BLaER1 (cell line): ENCODE measurements at regions not wholly inside any gene's neighbourhood (a gene's known extent, or its start where the extent isn't known, plus 50 kb on each side); places are given as distances from the start of the nearest gene placed in this dataset.

Experiments
- H3K27ac ChIP-seq: shearing (Covaris generic); formaldehyde crosslinking; 2 replicates; pipeline ENCODE4 v1.8.1; 2022
- H3K27me3 ChIP-seq: shearing (Covaris generic); formaldehyde crosslinking; 2 replicates; pipeline ENCODE4 v1.8.1; 2022
- H3K36me3 ChIP-seq: shearing (Covaris generic); formaldehyde crosslinking; 2 replicates; pipeline ENCODE4 v1.8.1; 2022
- H3K4me1 ChIP-seq: shearing (Covaris generic); formaldehyde crosslinking; 2 replicates; pipeline ENCODE4 v1.8.1; 2022
- H3K4me2 ChIP-seq: shearing (Covaris generic); formaldehyde crosslinking; 2 replicates; pipeline ENCODE4 v1.8.1; 2022
- H3K4me3 ChIP-seq: shearing (Covaris generic); formaldehyde crosslinking; 2 replicates; pipeline ENCODE4 v1.8.1; 2022
- H3K9ac ChIP-seq: shearing (Covaris generic); formaldehyde crosslinking; 2 replicates; pipeline ENCODE4 v1.8.1; 2022
- H3K9me3 ChIP-seq: shearing (Covaris generic); formaldehyde crosslinking; 2 replicates; pipeline ENCODE4 v1.8.1; 2022
- H4K20me1 ChIP-seq: shearing (Covaris generic); formaldehyde crosslinking; 2 replicates; pipeline ENCODE4 v1.8.1; 2022
- Cebpa-rat ChIP-seq: shearing (Covaris generic); IDR thresholded peaks from 2 replicates; pipeline ENCODE4 v1.8.1; 2022

DNA sequence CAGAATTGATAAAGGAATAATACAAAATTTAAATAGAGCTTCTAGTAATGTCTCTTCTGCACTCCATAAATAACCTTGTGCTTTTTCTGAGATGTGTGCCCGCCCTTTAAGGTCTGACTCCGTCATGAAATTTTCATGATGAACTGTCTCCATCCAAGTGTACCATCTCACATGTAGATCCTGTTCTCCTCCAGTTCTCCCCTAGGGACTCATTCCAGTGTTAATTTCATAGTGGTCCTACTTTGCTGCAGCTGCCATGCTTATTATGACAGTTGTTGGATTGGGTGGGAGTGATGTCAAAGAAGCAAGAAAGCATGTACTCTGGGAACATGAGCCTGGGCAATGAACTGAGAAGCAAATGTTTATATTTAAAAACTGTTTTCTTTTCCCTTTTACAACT, 442.5 kb upstream of the PDE3A start:
- no peaks in the 10 kb centered on the region for H4K20me1 ChIP-seq
- H3K27me3 ChIP-seq, result no peaks in the 10 kb centered on the region
- no peak overlapping the region for H3K9ac ChIP-seq
- no peak overlapping the region for H3K4me2 ChIP-seq
- no peak overlapping the region for H3K27ac ChIP-seq
- no peak overlapping the region for H3K4me3 ChIP-seq
- no peaks in the 10 kb centered on the region for H3K36me3 ChIP-seq
- H3K4me1 ChIP-seq, result no peaks in the 10 kb centered on the region
- no peaks in the 10 kb centered on the region for H3K9me3 ChIP-seq
- no peak for TF ChIP-seq Cebpa-rat

DNA sequence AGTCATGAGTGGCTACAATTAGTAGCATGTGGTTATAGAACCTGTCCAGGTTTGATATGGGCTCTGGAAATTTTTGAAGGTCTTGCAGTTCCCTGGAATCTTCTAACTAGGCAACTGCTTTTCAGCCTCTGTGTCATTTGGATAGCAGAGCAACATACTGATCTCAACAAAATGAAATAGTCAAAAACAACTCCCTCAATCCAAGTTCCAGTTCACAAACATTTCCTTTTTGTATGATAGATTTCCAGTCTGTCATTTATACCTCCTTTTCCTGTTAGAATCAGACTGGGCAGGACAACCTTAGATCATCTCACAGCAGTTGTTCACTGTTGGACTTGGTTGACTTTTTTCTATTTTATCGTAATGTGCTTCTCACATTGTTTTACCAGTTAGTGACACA, 442.1 kb upstream of the PDE3A start:
- TF ChIP-seq Cebpa-rat, result no peak
- no peak overlapping the region for H3K9ac ChIP-seq
- H3K27ac ChIP-seq, result no peak overlapping the region
- no peaks in the 10 kb centered on the region for H3K9me3 ChIP-seq
- H4K20me1 ChIP-seq, result no peaks in the 10 kb centered on the region
- H3K36me3 ChIP-seq, result no peaks in the 10 kb centered on the region
- H3K4me2 ChIP-seq, result no peak overlapping the region
- no peaks in the 10 kb centered on the region for H3K27me3 ChIP-seq
- no peak overlapping the region for H3K4me3 ChIP-seq
- no peaks in the 10 kb centered on the region for H3K4me1 ChIP-seq

DNA sequence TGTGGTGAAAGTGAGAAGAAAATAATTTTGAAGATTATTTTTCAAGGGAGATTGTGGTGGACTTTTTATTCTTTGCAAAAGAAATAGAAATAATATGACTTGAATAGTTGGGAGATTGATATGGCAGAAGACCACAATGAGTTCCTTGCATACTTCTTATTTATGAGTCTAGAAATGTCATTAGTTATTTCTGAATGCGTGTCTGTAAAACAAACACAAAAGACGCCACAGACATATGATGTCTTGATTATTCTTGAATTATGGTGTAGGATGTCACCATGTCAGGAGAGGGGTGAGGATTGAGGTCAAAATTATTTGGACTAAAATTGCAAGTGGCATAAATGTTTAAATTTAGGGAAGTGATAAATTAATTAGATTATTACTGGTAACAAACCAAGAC, 440.7 kb upstream of the PDE3A start:
- Histone ChIP-seq H3K9ac (no peak overlapping the region), H3K4me2 (no peak overlapping the region), H3K27me3 (no peaks in the 10 kb centered on the region), H4K20me1 (no peaks in the 10 kb centered on the region), H3K27ac (no peak overlapping the region), H3K9me3 (no peaks in the 10 kb centered on the region), H3K36me3 (no peaks in the 10 kb centered on the region), H3K4me3 (no peak overlapping the region), H3K4me1 (no peaks in the 10 kb centered on the region)
- TF ChIP-seq Cebpa-rat, result no peak

DNA sequence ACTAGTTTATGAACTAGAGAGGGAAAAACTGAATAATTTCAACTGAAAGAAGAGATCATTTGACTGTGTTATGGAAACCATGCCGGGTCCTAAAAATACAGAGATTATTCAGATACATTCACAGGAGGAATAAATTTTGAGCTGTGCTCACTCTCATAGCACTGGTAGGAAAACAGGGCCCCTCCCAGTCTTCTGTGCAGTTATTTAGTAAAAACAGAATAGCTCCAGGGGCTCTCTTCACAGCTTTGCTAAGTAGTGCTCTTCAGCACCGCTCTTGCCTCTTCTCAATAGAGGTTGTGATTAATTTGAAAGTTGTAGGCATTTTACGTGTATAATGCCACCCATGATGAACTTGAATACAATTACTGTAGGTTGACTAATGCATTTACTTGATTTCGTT, 435.9 kb upstream of the PDE3A start:
- no peak for TF ChIP-seq Cebpa-rat

DNA sequence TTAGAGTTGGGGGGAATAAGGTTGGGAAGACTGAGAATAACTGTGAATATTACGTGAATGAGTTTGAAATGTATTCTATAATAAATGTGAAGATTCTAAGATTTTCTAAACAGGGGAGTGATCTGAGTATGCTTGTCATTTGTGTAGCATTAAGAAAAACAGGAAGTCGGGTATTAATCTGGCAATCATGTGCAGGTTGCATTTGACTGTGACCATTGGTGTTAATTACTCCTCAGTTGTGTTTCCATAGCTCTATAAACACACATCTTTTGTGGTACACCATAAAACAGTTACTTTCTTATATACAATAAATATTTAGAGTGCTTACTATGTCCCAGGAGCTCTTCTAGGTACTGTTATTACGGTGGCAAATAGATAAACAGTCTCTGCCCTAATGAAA, 434.4 kb upstream of the PDE3A start:
- no peak for TF ChIP-seq Cebpa-rat
- Histone ChIP-seq H3K4me2 (no peak overlapping the region), H3K27me3 (no peaks in the 10 kb centered on the region), H3K9ac (no peak overlapping the region), H3K4me3 (no peak overlapping the region), H4K20me1 (no peaks in the 10 kb centered on the region), H3K27ac (no peak overlapping the region), H3K36me3 (no peaks in the 10 kb centered on the region), H3K9me3 (no peaks in the 10 kb centered on the region), H3K4me1 (no peaks in the 10 kb centered on the region)

More for the DNA sequence above, 435.9 kb upstream of the PDE3A start:
- Histone ChIP-seq H3K4me3 (no peak overlapping the region), H3K36me3 (no peaks in the 10 kb centered on the region), H4K20me1 (no peaks in the 10 kb centered on the region), H3K27me3 (no peaks in the 10 kb centered on the region), H3K9me3 (no peaks in the 10 kb centered on the region), H3K27ac (no peak overlapping the region), H3K9ac (no peak overlapping the region), H3K4me1 (no peaks in the 10 kb centered on the region), H3K4me2 (no peak overlapping the region)

DNA sequence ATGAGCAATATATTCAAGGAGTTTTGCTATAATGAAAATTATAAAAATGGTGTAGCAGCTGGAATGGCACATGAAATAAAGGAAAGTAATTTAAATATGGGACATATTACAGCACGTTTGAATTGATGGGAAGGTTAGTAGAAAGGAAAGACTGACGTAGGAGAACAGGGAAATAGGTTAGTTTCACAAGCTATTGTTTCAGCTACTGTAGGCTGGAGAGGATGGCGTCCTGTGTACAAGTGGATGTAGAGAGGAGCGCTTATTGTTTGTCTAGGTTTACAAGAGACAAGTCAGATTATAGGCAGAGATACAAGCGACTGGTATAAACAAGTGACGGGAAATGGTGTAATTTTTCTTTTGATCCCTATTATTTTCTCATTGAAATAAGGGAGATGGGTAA, 431.2 kb upstream of the PDE3A start:
- Histone ChIP-seq H3K36me3 (no peaks in the 10 kb centered on the region), H3K9me3 (no peaks in the 10 kb centered on the region), H3K4me3 (no peak overlapping the region), H4K20me1 (no peaks in the 10 kb centered on the region), H3K9ac (no peak overlapping the region), H3K4me1 (no peaks in the 10 kb centered on the region), H3K27me3 (no peaks in the 10 kb centered on the region), H3K27ac (no peak overlapping the region), H3K4me2 (no peak overlapping the region)
- TF ChIP-seq Cebpa-rat, result no peak

DNA sequence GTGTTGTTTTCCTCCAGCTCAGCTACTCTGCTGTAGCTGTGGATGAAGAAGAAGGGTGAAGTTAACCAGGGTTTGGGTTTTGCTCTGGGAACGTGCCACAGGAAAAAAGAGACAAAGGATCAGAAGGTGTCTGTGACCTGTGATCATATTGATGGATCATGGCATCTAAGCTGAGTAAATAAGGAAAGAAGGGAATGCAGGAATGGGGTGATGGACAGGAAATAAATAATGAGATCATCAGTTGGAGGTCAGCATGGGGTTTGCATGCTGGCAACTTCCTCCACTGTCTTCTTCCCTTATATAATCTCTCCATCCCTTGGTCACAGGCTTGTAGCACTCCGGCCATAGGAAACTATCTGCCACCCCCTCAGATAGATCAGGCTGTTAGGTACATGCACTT, 430.3 kb upstream of the PDE3A start:
- no peaks in the 10 kb centered on the region for H3K4me1 ChIP-seq
- H3K9me3 ChIP-seq, result no peaks in the 10 kb centered on the region
- H3K27ac ChIP-seq, result no peak overlapping the region
- no peaks in the 10 kb centered on the region for H3K27me3 ChIP-seq
- no peak for TF ChIP-seq Cebpa-rat
- H3K4me2 ChIP-seq, result no peak overlapping the region
- no peak overlapping the region for H3K9ac ChIP-seq
- no peaks in the 10 kb centered on the region for H3K36me3 ChIP-seq
- no peak overlapping the region for H3K4me3 ChIP-seq
- H4K20me1 ChIP-seq, result no peaks in the 10 kb centered on the region

DNA sequence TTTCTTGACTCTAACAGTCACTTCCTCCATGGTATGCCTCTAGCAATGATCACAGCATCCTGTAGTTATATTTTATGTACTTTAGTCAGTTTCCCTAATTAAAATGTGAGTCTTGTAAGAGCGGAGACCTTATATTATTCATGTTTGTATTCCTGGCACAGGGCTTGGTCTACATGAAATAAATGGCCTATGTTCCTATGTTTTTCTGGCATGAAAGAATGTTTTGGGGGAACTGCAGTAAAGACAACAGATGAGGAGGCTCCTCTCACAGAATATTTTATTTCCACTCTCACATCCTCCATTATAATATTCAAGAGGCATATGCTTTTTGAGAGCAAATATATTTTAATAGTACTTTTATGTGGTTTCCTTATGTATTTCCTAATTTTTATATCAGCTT, 429.8 kb upstream of the PDE3A start:
- no peak overlapping the region for H3K4me2 ChIP-seq
- no peaks in the 10 kb centered on the region for H3K9me3 ChIP-seq
- no peak overlapping the region for H3K4me3 ChIP-seq
- H3K36me3 ChIP-seq, result no peaks in the 10 kb centered on the region
- H3K27me3 ChIP-seq, result no peaks in the 10 kb centered on the region
- H4K20me1 ChIP-seq, result no peaks in the 10 kb centered on the region
- no peaks in the 10 kb centered on the region for H3K4me1 ChIP-seq
- no peak overlapping the region for H3K27ac ChIP-seq
- no peak overlapping the region for H3K9ac ChIP-seq
- no peak for TF ChIP-seq Cebpa-rat

DNA sequence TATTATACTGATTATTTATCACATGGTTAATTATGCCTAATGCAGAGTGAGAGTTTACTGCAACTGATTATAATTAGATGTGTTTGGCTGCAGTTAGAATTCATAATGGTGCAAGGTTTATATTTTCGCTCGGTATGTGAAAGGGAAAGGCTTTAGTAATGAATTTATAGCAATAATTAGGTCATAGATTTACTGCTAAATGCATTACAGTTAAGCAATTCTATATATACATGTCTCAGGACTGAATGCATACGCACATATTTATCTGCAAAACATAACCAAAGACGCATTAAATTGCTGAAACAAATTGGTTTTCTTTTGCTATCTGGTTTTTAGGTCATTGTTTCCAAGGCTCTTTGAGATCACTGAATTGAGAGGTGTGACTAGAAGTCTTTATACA, 428.1 kb upstream of the PDE3A start:
- H3K27ac ChIP-seq, result no peak overlapping the region
- TF ChIP-seq Cebpa-rat, result no peak
- no peaks in the 10 kb centered on the region for H3K4me1 ChIP-seq
- H3K9ac ChIP-seq, result no peak overlapping the region
- no peaks in the 10 kb centered on the region for H3K27me3 ChIP-seq
- H3K4me3 ChIP-seq, result no peak overlapping the region
- H3K36me3 ChIP-seq, result no peaks in the 10 kb centered on the region
- H4K20me1 ChIP-seq, result no peaks in the 10 kb centered on the region
- no peak overlapping the region for H3K4me2 ChIP-seq
- H3K9me3 ChIP-seq, result no peaks in the 10 kb centered on the region

DNA sequence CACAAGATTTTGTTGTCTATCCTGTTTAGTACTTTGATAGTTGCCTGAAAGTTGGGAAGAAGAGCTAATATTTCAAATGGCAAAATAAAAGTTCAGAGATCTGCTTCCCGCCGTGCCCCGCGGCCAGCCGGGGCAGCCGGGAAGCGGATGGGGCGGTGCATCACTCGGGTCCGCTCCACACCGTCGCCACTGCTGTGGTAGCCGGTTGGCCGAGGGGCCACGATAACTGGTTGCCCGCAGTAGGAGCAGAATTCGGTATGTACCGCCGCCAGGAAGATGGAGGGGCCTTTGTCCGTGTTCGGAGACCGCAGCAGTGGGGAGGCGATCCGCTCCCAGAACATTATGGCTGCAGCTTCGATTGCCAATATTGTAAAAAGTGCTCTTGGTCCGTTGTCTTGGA, 427.2 kb upstream of the PDE3A start:
- H3K9ac ChIP-seq, result no peak overlapping the region
- no peaks in the 10 kb centered on the region for H3K36me3 ChIP-seq
- no peak overlapping the region for H3K4me2 ChIP-seq
- H3K4me1 ChIP-seq, result no peaks in the 10 kb centered on the region
- no peaks in the 10 kb centered on the region for H3K9me3 ChIP-seq
- no peak overlapping the region for H3K4me3 ChIP-seq
- H3K27ac ChIP-seq, result no peak overlapping the region
- TF ChIP-seq Cebpa-rat, result no peak
- H3K27me3 ChIP-seq, result no peaks in the 10 kb centered on the region
- no peaks in the 10 kb centered on the region for H4K20me1 ChIP-seq

DNA sequence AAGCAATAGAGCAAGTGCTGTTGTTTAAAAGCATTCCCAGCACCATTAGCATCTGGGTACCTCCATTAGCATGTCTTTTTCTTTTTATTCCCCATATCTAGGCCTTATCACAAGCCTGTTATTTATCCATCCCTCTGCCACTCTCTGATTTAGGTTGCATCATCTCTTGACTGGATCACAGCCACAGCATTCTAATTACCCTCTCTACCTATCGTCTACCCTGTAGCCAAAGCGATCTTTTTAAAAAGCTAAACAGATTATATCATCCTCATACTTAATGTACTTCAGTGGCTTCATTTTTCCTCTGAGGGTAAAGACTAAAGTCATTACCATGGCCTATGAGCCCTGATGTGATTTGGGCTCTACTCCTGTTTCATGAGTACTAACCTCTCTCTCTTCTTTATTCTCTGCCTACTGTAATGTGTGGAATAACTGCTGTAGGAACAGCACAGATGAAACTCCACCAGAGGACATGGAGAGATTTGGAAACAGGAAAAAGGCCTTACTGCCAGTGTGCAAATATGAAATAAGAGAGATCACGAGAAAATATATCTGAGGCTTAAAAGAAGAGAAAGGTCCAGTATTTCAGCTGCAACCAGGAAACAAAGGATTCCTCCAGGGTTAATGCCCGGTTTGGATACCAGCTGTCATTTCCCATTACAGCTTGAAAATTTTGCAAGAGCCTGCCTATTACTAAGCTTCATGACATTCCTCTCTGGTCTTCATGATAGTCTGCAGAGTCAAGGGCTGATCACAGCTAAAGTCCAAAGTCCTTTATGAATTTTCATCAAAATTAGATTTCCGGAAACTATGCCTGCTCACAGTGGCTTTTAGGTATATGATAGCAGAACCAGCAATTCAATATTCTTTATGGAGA, 422.5 kb upstream of the PDE3A start:
- H3K9ac ChIP-seq, result no peak overlapping the region
- no peak overlapping the region for H3K27ac ChIP-seq
- no peaks in the 10 kb centered on the region for H3K27me3 ChIP-seq
- TF ChIP-seq Cebpa-rat, result no peak
- H3K4me2 ChIP-seq, result no peak overlapping the region
- no peaks in the 10 kb centered on the region for H3K36me3 ChIP-seq
- no peaks in the 10 kb centered on the region for H3K4me1 ChIP-seq
- no peaks in the 10 kb centered on the region for H4K20me1 ChIP-seq
- no peak overlapping the region for H3K4me3 ChIP-seq
- H3K9me3 ChIP-seq, result no peaks in the 10 kb centered on the region
